A673 (cell line): ENCODE measurements at regions not wholly inside any gene's neighbourhood (a gene's known extent, or its start where the extent isn't known, plus 50 kb on each side); places are given as distances from the start of the nearest gene placed in this dataset.

ENCODE experiments used
- EZH2 ChIP-seq: fragments of 200-600 bp; sonication (generic); IDR thresholded peaks from 2 replicates; pipeline ENCODE4 v1.6.1; 2017; ENCODE audit warnings: borderline replicate concordance, low read depth, mild to moderate bottlenecking, mixed read lengths, antibody characterized with exemption, low read length; ENCODE audit not compliant: poor library complexity, severe bottlenecking
- TF ChIP-seq, protein P1 (sequence below): fragments of 300-800, 200-600 bp; sonication (generic); conservative IDR thresholded peaks from 2 replicates; pipeline ENCODE4 v1.5.1; 2017; ENCODE audit warnings: low read depth, mild to moderate bottlenecking, antibody characterized with exemption, low read length, moderate library complexity, mixed read lengths

DNA sequence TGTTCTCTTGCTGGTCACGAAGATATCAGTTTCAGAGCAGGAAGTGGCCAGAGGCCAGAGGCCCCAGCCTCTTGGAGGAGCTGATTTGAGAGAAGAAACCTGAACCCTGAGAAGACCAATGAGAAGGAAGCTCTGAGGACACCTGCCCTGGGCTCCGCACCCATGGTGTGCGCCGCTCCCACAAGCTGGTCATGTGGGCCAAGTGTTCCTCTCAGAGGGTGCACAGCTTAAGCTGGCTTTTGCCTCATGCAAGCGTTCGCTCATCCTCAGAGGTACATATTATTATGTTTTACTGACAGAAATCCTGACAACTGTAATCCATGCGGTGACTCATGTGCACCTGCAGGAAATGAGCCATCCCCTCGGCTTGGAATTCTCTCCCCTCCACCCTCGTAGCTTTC is 316.1 kb upstream of the MYT1L start:
- TF ChIP-seq, protein P1, sequence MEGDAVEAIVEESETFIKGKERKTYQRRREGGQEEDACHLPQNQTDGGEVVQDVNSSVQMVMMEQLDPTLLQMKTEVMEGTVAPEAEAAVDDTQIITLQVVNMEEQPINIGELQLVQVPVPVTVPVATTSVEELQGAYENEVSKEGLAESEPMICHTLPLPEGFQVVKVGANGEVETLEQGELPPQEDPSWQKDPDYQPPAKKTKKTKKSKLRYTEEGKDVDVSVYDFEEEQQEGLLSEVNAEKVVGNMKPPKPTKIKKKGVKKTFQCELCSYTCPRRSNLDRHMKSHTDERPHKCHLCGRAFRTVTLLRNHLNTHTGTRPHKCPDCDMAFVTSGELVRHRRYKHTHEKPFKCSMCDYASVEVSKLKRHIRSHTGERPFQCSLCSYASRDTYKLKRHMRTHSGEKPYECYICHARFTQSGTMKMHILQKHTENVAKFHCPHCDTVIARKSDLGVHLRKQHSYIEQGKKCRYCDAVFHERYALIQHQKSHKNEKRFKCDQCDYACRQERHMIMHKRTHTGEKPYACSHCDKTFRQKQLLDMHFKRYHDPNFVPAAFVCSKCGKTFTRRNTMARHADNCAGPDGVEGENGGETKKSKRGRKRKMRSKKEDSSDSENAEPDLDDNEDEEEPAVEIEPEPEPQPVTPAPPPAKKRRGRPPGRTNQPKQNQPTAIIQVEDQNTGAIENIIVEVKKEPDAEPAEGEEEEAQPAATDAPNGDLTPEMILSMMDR = no peak
- TF ChIP-seq EZH2 = no peak
